Ovary (tissue), 3 donors: ENCODE measurements at regions not wholly inside any gene's neighbourhood (a gene's known extent, or its start where the extent isn't known, plus 50 kb on each side); places are given as distances from the start of the nearest gene placed in this dataset.

Experiments
- POLR2A ChIP-seq: fragments of 450-650 bp; IDR thresholded peaks from one replicate; pipeline ENCODE4 v1.6.1; 2017; ENCODE audit warnings: antibody characterized with exemption, mild to moderate bottlenecking, moderate library complexity
- TF ChIP-seq, protein P1 (sequence below), 3 donors: fragments of 450-650 bp in 2 of 3; fragments of 200-600 bp in 1 of 3; IDR thresholded peaks; one replicate each; pipeline versions ENCODE4 v1.5.1 to v1.8.0; 2016 to 2022; ENCODE audit warnings: antibody characterized with exemption in 3 of 3, mild to moderate bottlenecking in 1 of 3
- donor health status: DM: no; HTN: no; CAD: no.

DNA sequence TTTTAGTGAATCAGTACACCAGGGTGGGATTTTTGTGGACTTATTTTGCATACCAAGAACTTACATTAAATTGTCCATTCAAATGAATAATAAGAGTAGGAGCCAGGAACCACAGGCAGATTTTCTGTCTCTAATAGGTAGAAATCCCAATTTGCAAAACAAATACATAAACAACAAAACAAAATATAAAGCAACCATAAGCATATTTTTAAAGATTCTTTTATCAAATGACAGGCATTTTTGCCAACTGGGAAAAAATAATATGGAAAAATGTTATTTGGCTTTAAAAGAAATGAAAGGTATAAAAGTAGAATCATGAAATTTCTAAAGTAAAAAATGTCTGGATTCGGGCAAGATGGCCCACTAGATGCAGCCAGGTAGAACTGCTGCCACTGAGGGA lies 71.2 kb upstream of the PDE7B start:
- no peak for TF ChIP-seq POLR2A
- TF ChIP-seq, protein P1, sequence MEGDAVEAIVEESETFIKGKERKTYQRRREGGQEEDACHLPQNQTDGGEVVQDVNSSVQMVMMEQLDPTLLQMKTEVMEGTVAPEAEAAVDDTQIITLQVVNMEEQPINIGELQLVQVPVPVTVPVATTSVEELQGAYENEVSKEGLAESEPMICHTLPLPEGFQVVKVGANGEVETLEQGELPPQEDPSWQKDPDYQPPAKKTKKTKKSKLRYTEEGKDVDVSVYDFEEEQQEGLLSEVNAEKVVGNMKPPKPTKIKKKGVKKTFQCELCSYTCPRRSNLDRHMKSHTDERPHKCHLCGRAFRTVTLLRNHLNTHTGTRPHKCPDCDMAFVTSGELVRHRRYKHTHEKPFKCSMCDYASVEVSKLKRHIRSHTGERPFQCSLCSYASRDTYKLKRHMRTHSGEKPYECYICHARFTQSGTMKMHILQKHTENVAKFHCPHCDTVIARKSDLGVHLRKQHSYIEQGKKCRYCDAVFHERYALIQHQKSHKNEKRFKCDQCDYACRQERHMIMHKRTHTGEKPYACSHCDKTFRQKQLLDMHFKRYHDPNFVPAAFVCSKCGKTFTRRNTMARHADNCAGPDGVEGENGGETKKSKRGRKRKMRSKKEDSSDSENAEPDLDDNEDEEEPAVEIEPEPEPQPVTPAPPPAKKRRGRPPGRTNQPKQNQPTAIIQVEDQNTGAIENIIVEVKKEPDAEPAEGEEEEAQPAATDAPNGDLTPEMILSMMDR (IDR thresholded peaks at IDR 0.05), result no peak
